ENCODE measurements at regions not wholly inside any gene's neighbourhood (a gene's known extent, or its start where the extent isn't known, plus 50 kb on each side); places are given as distances from the start of the nearest gene placed in this dataset.

- Histone ChIP-seq H2AFZ (no peak overlapping the region), H3K27ac (no peak overlapping the region), H3K4me2 (no peak overlapping the region), H3K9me3 (ENCODE audit: low read depth) (no peaks in the 10 kb centered on the region), H3K4me1 (ENCODE audit: insufficient read depth) (peaks cover 8% of the 10 kb centered on the region), H4K20me1 (ENCODE audit: insufficient read depth, poor library complexity, severe bottlenecking) (no peaks in the 10 kb centered on the region), H3K79me2 (no peaks in the 10 kb centered on the region), H3K9me2 (replicated peaks; ENCODE audit: insufficient read depth) (no peaks in the 10 kb centered on the region), H3K4me3 (no peak overlapping the region), H3K36me3 (replicated peaks; ENCODE audit: insufficient read depth, low read depth) (no peaks in the 10 kb centered on the region), H3K27me3 (peaks cover 3% of the 10 kb centered on the region)
- TF ChIP-seq EZH2phosphoT487 (IDR thresholded peaks at IDR 0.05; ENCODE audit: low read depth, severe bottlenecking, unreplicated experiment): no peak
- no peak for TF ChIP-seq EZH2 (IDR thresholded peaks at IDR 0.05; ENCODE audit: borderline replicate concordance)
- no peak for TF ChIP-seq CTCF (IDR thresholded peaks at IDR 0.05; ENCODE audit: poor library complexity)
- 90% methylated on average over 4 of the region's 4 CpGs for WGBS (ENCODE audit: low lambda C conversion rate, missing lambda C conversion rate)
- DNase-seq (ENCODE audit: low spot score): no peak
Measured at GRCh38 chr11:112469376-112469775, 208.7 kb upstream of the PLET1 start.

- peaks cover 3% of the 10 kb centered on the region for H3K27me3 ChIP-seq
- no peaks in the 10 kb centered on the region for H3K36me3 ChIP-seq (replicated peaks; ENCODE audit: insufficient read depth, low read depth)
- no peak overlapping the region for H3K27ac ChIP-seq
- H3K9me3 ChIP-seq (ENCODE audit: low read depth): no peaks in the 10 kb centered on the region
- H3K4me1 ChIP-seq (ENCODE audit: insufficient read depth): peaks cover 5% of the 10 kb centered on the region
- H3K4me2 ChIP-seq: no peak overlapping the region
- H3K4me3 ChIP-seq: no peak overlapping the region
- DNase-seq (ENCODE audit: low spot score): no peak
- no peak overlapping the region for H2AFZ ChIP-seq
- no peaks in the 10 kb centered on the region for H3K9me2 ChIP-seq (replicated peaks; ENCODE audit: insufficient read depth)
- H3K79me2 ChIP-seq: no peaks in the 10 kb centered on the region
- 75% methylated on average over 4 of the region's 4 CpGs for WGBS (ENCODE audit: low lambda C conversion rate, missing lambda C conversion rate)
- TF ChIP-seq CTCF (IDR thresholded peaks at IDR 0.05; ENCODE audit: poor library complexity) (no peak), EZH2 (IDR thresholded peaks at IDR 0.05; ENCODE audit: borderline replicate concordance) (no peak), EZH2phosphoT487 (IDR thresholded peaks at IDR 0.05; ENCODE audit: low read depth, severe bottlenecking, unreplicated experiment) (no peak)
- no peaks in the 10 kb centered on the region for H4K20me1 ChIP-seq (ENCODE audit: insufficient read depth, poor library complexity, severe bottlenecking)
Measured at GRCh38 chr11:112470355-112470754, 209.7 kb upstream of the PLET1 start.

- 74% methylated on average over 5 of the region's 5 CpGs for WGBS (ENCODE audit: low lambda C conversion rate, missing lambda C conversion rate)
- Histone ChIP-seq H3K79me2 (no peaks in the 10 kb centered on the region), H3K36me3 (replicated peaks; ENCODE audit: insufficient read depth, low read depth) (no peaks in the 10 kb centered on the region), H3K4me3 (no peak overlapping the region), H3K4me1 (ENCODE audit: insufficient read depth) (no peaks in the 10 kb centered on the region), H3K9me3 (ENCODE audit: low read depth) (no peaks in the 10 kb centered on the region), H3K4me2 (no peak overlapping the region), H3K9me2 (replicated peaks; ENCODE audit: insufficient read depth) (no peaks in the 10 kb centered on the region), H2AFZ (no peak overlapping the region), H4K20me1 (ENCODE audit: insufficient read depth, poor library complexity, severe bottlenecking) (no peaks in the 10 kb centered on the region), H3K27ac (no peak overlapping the region), H3K27me3 (peaks cover 3% of the 10 kb centered on the region)
- no peak for DNase-seq (ENCODE audit: low spot score)
- no peak for TF ChIP-seq CTCF (IDR thresholded peaks at IDR 0.05; ENCODE audit: poor library complexity)
- no peak for TF ChIP-seq EZH2phosphoT487 (IDR thresholded peaks at IDR 0.05; ENCODE audit: low read depth, severe bottlenecking, unreplicated experiment)
- no peak for TF ChIP-seq EZH2 (IDR thresholded peaks at IDR 0.05; ENCODE audit: borderline replicate concordance)
Measured at GRCh38 chr11:112471731-112472130, 211.1 kb upstream of the PLET1 start.

- no peaks in the 10 kb centered on the region for H3K79me2 ChIP-seq
- no peaks in the 10 kb centered on the region for H3K9me3 ChIP-seq (ENCODE audit: low read depth)
- H3K36me3 ChIP-seq (replicated peaks; ENCODE audit: insufficient read depth, low read depth): no peaks in the 10 kb centered on the region
- H3K27ac ChIP-seq: no peak overlapping the region
- WGBS (ENCODE audit: low lambda C conversion rate, missing lambda C conversion rate): 97% methylated on average over 2 of the region's 2 CpGs
- no peaks in the 10 kb centered on the region for H3K4me1 ChIP-seq (ENCODE audit: insufficient read depth)
- H3K27me3 ChIP-seq: peaks cover 6% of the 10 kb centered on the region
- TF ChIP-seq EZH2 (IDR thresholded peaks at IDR 0.05; ENCODE audit: borderline replicate concordance) (no peak), CTCF (IDR thresholded peaks at IDR 0.05; ENCODE audit: poor library complexity) (no peak), EZH2phosphoT487 (IDR thresholded peaks at IDR 0.05; ENCODE audit: low read depth, severe bottlenecking, unreplicated experiment) (no peak)
- H3K4me3 ChIP-seq: no peak overlapping the region
- no peak for DNase-seq (ENCODE audit: low spot score)
- H3K4me2 ChIP-seq: no peak overlapping the region
- no peak overlapping the region for H2AFZ ChIP-seq
- no peaks in the 10 kb centered on the region for H4K20me1 ChIP-seq (ENCODE audit: insufficient read depth, poor library complexity, severe bottlenecking)
- H3K9me2 ChIP-seq (replicated peaks; ENCODE audit: insufficient read depth): no peaks in the 10 kb centered on the region
Measured at GRCh38 chr11:112477152-112477551, 216.5 kb upstream of the PLET1 start.

All from hepatocyte (in vitro differentiated cells).